PC-3 (cell line): ENCODE measurements at regions not wholly inside any gene's neighbourhood (a gene's known extent, or its start where the extent isn't known, plus 50 kb on each side); places are given as distances from the start of the nearest gene placed in this dataset.

Experiments
- ATAC-seq: fragments of 200-7000 bp; cut with Tn5 transposase; 2 replicates; pipeline ENCODE4 v1.9.1; 2020; ENCODE audit warnings: mild to moderate bottlenecking, moderate library complexity
- BruUV-seq: library from RNA; stranded (reverse); fragments of 400-500 nt; replicated peaks from 2 replicates; lab custom pipeline; 2021; lab: Mats Ljungman, UMichigan
- CTCF ChIA-PET: fragments of 300-600 bp; sonication (Branson Sonifier 250); formaldehyde crosslinking; loops from one replicate; lab custom pipeline; 2022; ENCODE audit warnings: antibody characterized with exemption; lab: Charles Lee
- POLR2A ChIA-PET: fragments of 300-600 bp; sonication (Branson Sonifier 250); formaldehyde crosslinking; loops from one replicate; lab custom pipeline; 2022; ENCODE audit warnings: antibody characterized with exemption; ENCODE audit not compliant: unreplicated experiment; lab: Charles Lee
- DNase-seq: peaks from one replicate; pipeline ENCODE4 v3.0.0-alpha.2; 2015
- H2AFZ ChIP-seq: fragments of 300-600 bp; sonication (generic); 2 replicates; pipeline ENCODE4 v1.6.0; 2016; ENCODE audit warnings: antibody characterized with exemption, low read length
- H3F3A ChIP-seq: fragments of 300-600 bp; sonication (generic); one replicate; pipeline ENCODE4 v1.6.0; 2017; ENCODE audit warnings: antibody characterized with exemption, low read length, control low read depth, mild to moderate bottlenecking; ENCODE audit not compliant: unreplicated experiment
- H3K27ac ChIP-seq: fragments of 300-600 bp; sonication (generic); 2 replicates; pipeline ENCODE4 v1.5.1; 2016; ENCODE audit warnings: mild to moderate bottlenecking, low read length
- H3K27me3 ChIP-seq: fragments of 300-600 bp; sonication (generic); 2 replicates; pipeline ENCODE4 v1.6.1; 2016; ENCODE audit warnings: low read length, mixed read lengths
- H3K36me3 ChIP-seq: fragments of 300-600 bp; sonication (generic); 2 replicates; pipeline ENCODE4 v1.6.1; 2016; ENCODE audit warnings: low read depth, mixed run types, low read length, mixed read lengths
- H3K4me1 ChIP-seq: fragments of 300-600 bp; sonication (generic); 2 replicates; pipeline ENCODE4 v1.5.1; 2016; ENCODE audit warnings: low read length; ENCODE audit not compliant: insufficient read depth
- H3K4me2 ChIP-seq: fragments of 300-600 bp; sonication (generic); 2 replicates; pipeline ENCODE4 v1.6.0; 2016; ENCODE audit warnings: low read length
- H3K4me3 ChIP-seq: fragments of 300-600 bp; sonication (generic); 2 replicates; pipeline ENCODE4 v1.5.1; 2016; ENCODE audit warnings: mild to moderate bottlenecking, low read length, mixed read lengths
- H3K79me2 ChIP-seq: fragments of 300-600 bp; sonication (generic); 2 replicates; pipeline ENCODE4 v1.6.1; 2017; ENCODE audit warnings: low read length, mixed read lengths
- H3K9ac ChIP-seq: fragments of 300-600 bp; sonication (generic); 2 replicates; pipeline ENCODE4 v1.6.0; 2016; ENCODE audit warnings: mild to moderate bottlenecking, low read length
- H3K9me2 ChIP-seq: fragments of 300-600 bp; sonication (generic); replicated peaks from 2 replicates; pipeline ENCODE4 v1.6.1; 2016; ENCODE audit warnings: mixed run types, low read length, mixed read lengths
- H3K9me3 ChIP-seq: fragments of 300-600 bp; sonication (generic); 2 replicates; pipeline ENCODE4 v1.6.1; 2016; ENCODE audit warnings: low read length, mixed read lengths
- H4K20me1 ChIP-seq: fragments of 300-600 bp; sonication (generic); 2 replicates; pipeline ENCODE4 v1.6.1; 2016; ENCODE audit warnings: low read length, mixed read lengths
- EZH2 ChIP-seq: fragments of 300-600 bp; sonication (generic); IDR thresholded peaks from one replicate; pipeline ENCODE4 v1.6.1; 2017; ENCODE audit warnings: antibody characterized with exemption, mild to moderate bottlenecking, low read length; ENCODE audit not compliant: unreplicated experiment
- EZH2phosphoT487 ChIP-seq: fragments of 300-600 bp; sonication (generic); IDR thresholded peaks from 2 replicates; pipeline ENCODE4 v1.6.1; 2018; ENCODE audit warnings: mild to moderate bottlenecking, antibody characterized with exemption, low read length, borderline replicate concordance
- intact Hi-C: fragments of 100-400 bp; cut with micrococcal nuclease; formaldehyde crosslinking; loops from 2 replicates; pipeline ENCODE4 v1.9.0; 2023
- TF ChIP-seq, protein P1 (sequence below): fragments of 300-600 bp; sonication (generic); conservative IDR thresholded peaks from 2 replicates; pipeline ENCODE4 v1.5.1; 2017; ENCODE audit warnings: antibody characterized with exemption, low read depth, mild to moderate bottlenecking, low read length

- Histone ChIP-seq H3K9me3 (no peaks in the 10 kb centered on the region), H4K20me1 (no peaks in the 10 kb centered on the region), H3K9ac (no peak overlapping the region), H3K4me3 (no peak overlapping the region), H3F3A (no peaks in the 10 kb centered on the region), H3K9me2 (no peaks in the 10 kb centered on the region), H3K4me1 (no peaks in the 10 kb centered on the region), H3K36me3 (no peaks in the 10 kb centered on the region), H3K4me2 (no peak overlapping the region), H3K27me3 (0 out of 2 replicates have a peak, but pooled peaks cover 6% of the 10 kb centered on the region), H2AFZ (no peak overlapping the region), H3K27ac (no peak overlapping the region), H3K79me2 (no peaks in the 10 kb centered on the region)
- ATAC-seq (no peak), DNase-seq (no peak)
- ChIA-PET CTCF (no interaction called here), POLR2A (no interaction called here)
- BruUV-seq = no TSS peak
- intact Hi-C loops = no loop called here
- TF ChIP-seq, protein P1, sequence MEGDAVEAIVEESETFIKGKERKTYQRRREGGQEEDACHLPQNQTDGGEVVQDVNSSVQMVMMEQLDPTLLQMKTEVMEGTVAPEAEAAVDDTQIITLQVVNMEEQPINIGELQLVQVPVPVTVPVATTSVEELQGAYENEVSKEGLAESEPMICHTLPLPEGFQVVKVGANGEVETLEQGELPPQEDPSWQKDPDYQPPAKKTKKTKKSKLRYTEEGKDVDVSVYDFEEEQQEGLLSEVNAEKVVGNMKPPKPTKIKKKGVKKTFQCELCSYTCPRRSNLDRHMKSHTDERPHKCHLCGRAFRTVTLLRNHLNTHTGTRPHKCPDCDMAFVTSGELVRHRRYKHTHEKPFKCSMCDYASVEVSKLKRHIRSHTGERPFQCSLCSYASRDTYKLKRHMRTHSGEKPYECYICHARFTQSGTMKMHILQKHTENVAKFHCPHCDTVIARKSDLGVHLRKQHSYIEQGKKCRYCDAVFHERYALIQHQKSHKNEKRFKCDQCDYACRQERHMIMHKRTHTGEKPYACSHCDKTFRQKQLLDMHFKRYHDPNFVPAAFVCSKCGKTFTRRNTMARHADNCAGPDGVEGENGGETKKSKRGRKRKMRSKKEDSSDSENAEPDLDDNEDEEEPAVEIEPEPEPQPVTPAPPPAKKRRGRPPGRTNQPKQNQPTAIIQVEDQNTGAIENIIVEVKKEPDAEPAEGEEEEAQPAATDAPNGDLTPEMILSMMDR = no peak
- TF ChIP-seq EZH2phosphoT487 (no peak), EZH2 (no peak)
These were observed 69.2 kb upstream of the ATXN7L3B start for GRCh38 chr12:74468401-74468800.

DNA sequence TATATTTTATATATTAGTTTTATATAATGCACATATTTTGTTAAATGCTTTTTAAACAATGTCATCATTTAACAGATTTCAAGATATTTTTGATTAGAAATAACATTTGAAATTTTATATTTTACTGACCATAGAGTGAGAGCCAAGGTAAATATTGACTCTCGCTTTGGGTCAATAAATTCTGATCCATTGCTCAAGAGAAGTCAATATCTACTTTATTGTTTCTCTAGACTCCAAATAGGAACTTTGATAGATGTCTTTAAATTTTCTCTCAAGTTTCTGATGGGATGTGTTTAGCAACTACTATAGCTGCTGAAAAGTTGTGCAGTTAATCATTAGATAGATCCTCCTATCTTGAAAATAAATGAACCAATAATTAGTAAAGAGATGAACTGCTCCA is 61.4 kb upstream of the ATXN7L3B start:
- TF ChIP-seq EZH2phosphoT487 (no peak), EZH2 (no peak)
- TF ChIP-seq, protein P1 = no peak
- CTCF ChIA-PET = no interaction called here

DNA sequence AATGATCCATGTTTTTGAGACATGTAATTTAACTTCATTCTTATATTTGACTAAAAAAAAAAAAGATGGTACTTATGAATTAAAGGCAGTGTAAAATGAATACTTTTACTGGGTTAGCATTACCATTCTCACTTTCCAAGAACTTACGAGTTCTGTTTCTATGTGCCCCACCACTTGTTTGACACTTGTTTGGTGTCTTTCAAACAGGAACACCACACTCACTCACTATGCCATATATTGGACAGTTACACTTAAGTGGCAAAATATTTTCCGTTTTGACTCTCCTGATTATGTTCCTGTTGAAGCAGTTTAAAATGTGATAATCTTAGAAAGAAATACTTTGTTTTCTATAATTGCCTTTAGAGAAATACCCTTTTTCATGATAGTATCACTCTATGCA is 56.6 kb upstream of the ATXN7L3B start:
- POLR2A ChIA-PET = no interaction called here
- CTCF ChIA-PET = no interaction called here
- intact Hi-C loops = no loop called here
- H3K9me2 ChIP-seq = no peaks in the 10 kb centered on the region
- no peak for TF ChIP-seq EZH2
- no peak for TF ChIP-seq EZH2phosphoT487
- TF ChIP-seq, protein P1 = no peak
- no peak overlapping the region for H3K9ac ChIP-seq
- H3K79me2 ChIP-seq = no peaks in the 10 kb centered on the region
- H3K36me3 ChIP-seq = no peaks in the 10 kb centered on the region
- no peaks in the 10 kb centered on the region for H3F3A ChIP-seq
- H3K27me3 ChIP-seq = no peaks in the 10 kb centered on the region
- no peak for DNase-seq
- no peaks in the 10 kb centered on the region for H4K20me1 ChIP-seq
- H3K4me2 ChIP-seq = no peak overlapping the region
- no TSS peak for BruUV-seq
- no peak for ATAC-seq
- no peaks in the 10 kb centered on the region for H3K9me3 ChIP-seq
- H3K4me1 ChIP-seq = no peaks in the 10 kb centered on the region
- no peak overlapping the region for H3K27ac ChIP-seq
- H2AFZ ChIP-seq = no peak overlapping the region
- no peak overlapping the region for H3K4me3 ChIP-seq

More for the DNA sequence above, 61.4 kb upstream of the ATXN7L3B start:
- intact Hi-C loops = no loop called here
- POLR2A ChIA-PET = no interaction called here
- Histone ChIP-seq H3K79me2 (no peaks in the 10 kb centered on the region), H3K9ac (no peak overlapping the region), H3K4me2 (no peak overlapping the region), H3K27me3 (no peaks in the 10 kb centered on the region), H3K9me3 (no peaks in the 10 kb centered on the region), H3K9me2 (no peaks in the 10 kb centered on the region), H3K27ac (no peak overlapping the region), H3K4me3 (no peak overlapping the region), H2AFZ (no peak overlapping the region), H3K36me3 (no peaks in the 10 kb centered on the region), H3K4me1 (no peaks in the 10 kb centered on the region), H3F3A (no peaks in the 10 kb centered on the region), H4K20me1 (no peaks in the 10 kb centered on the region)
- DNase-seq (no peak), ATAC-seq (no peak)
- no TSS peak for BruUV-seq
